CD14-positive monocyte (primary cell): ENCODE measurements at regions not wholly inside any gene's neighbourhood (a gene's known extent, or its start where the extent isn't known, plus 50 kb on each side); places are given as distances from the start of the nearest gene placed in this dataset.

Experiments used
- DNase-seq, 3 donors: peaks; one replicate each; pipeline ENCODE4 v3.0.0-alpha.2; 2011 to 2022
- H2AFZ ChIP-seq: 2 replicates; pipeline ENCODE4 v1.6.0; 2012; ENCODE audit warnings: mild to moderate bottlenecking, low read depth, low read length, inconsistent platforms; ENCODE audit not compliant: insufficient read depth, poor library complexity, severe bottlenecking
- H3K27ac ChIP-seq, 2 donors: 1 replicate in 1 of 2; 2 replicates in 1 of 2; pipeline ENCODE4 v1.5.1; 2012 to 2013; ENCODE audit warnings: low read length in 2 of 2, control low read depth in 1 of 2, inconsistent platforms in 1 of 2, low read depth in 1 of 2, mild to moderate bottlenecking in 1 of 2
- H3K27me3 ChIP-seq, 2 donors: one replicate each; pipeline versions ENCODE4 v1.6.0 to v1.6.1; 2011 to 2013; ENCODE audit warnings: low read length in 2 of 2; ENCODE audit not compliant: control insufficient read depth in 2 of 2, insufficient read depth in 2 of 2
- H3K36me3 ChIP-seq, 2 donors: replicated peaks in 1 of 2; 1 replicate in 1 of 2; 2 replicates in 1 of 2; pipeline versions ENCODE4 v1.5.1 to v1.6.1; 2012 to 2013; ENCODE audit warnings: low read length in 2 of 2, control low read depth in 1 of 2, inconsistent platforms in 1 of 2, mild to moderate bottlenecking in 1 of 2; ENCODE audit not compliant: insufficient read depth in 2 of 2, control insufficient read depth in 1 of 2
- H3K4me1 ChIP-seq, 2 donors: 1 replicate in 1 of 2; 2 replicates in 1 of 2; pipeline versions ENCODE4 v1.5.1 to v1.6.1; 2012 to 2013; ENCODE audit warnings: low read length in 2 of 2, control low read depth in 1 of 2, inconsistent platforms in 1 of 2, mild to moderate bottlenecking in 1 of 2, moderate library complexity in 1 of 2; ENCODE audit not compliant: insufficient read depth in 2 of 2, control insufficient read depth in 1 of 2
- H3K4me2 ChIP-seq: replicated peaks from 2 replicates; pipeline ENCODE3; 2012; ENCODE audit warnings: low read length, moderate library complexity, mild to moderate bottlenecking; ENCODE audit not compliant: poor library complexity, severe bottlenecking; ENCODE audit errors: extremely low read depth
- H3K4me3 ChIP-seq, 3 experiments: fragments of 200-600 bp in 1 of 3; sonication (generic) in 1 of 3; replicated peaks in 1 of 3; 1 replicate in 2 of 3; 2 replicates in 1 of 3; pipeline ENCODE4 v1.5.1; 2011 to 2013; ENCODE audit warnings: low read length in 3 of 3, mild to moderate bottlenecking in 3 of 3, control low read depth in 2 of 3, low read depth in 2 of 3, inconsistent platforms in 1 of 3, moderate library complexity in 1 of 3
- H3K79me2 ChIP-seq: 2 replicates; pipeline ENCODE4 v1.6.0; 2012; ENCODE audit warnings: mild to moderate bottlenecking, control low read depth, inconsistent platforms, low read length, moderate library complexity; ENCODE audit not compliant: insufficient read depth
- H3K9ac ChIP-seq: 2 replicates; pipeline ENCODE4 v1.6.0; 2017; ENCODE audit warnings: low read length, mild to moderate bottlenecking; ENCODE audit not compliant: insufficient read depth, poor library complexity, severe bottlenecking
- H3K9me3 ChIP-seq, 2 donors: replicated peaks in 1 of 2; 1 replicate in 1 of 2; 2 replicates in 1 of 2; pipeline versions ENCODE4 v1.5.1 to v1.6.1; 2012 to 2013; ENCODE audit warnings: low read length in 2 of 2, control low read depth in 1 of 2; ENCODE audit not compliant: control insufficient read depth in 1 of 2, insufficient read depth in 1 of 2
- H4K20me1 ChIP-seq: 2 replicates; pipeline ENCODE4 v1.6.0; 2012; ENCODE audit warnings: mild to moderate bottlenecking, low read length, control low read depth, moderate library complexity; ENCODE audit not compliant: insufficient read depth
- H3K27ac Mint-ChIP-seq, 7 donors: one replicate each; pipeline ENCODE4 v1.8.0; 2020; ENCODE audit warnings: mild to moderate bottlenecking in 7 of 7, mixed read lengths in 7 of 7, moderate library complexity in 6 of 7, inconsistent platforms in 2 of 7
- H3K27me3 Mint-ChIP-seq, 3 donors: one replicate each; pipeline ENCODE4 v1.8.0; 2021 to 2022; ENCODE audit warnings: low read depth in 3 of 3, mild to moderate bottlenecking in 3 of 3, mixed read lengths in 3 of 3, moderate library complexity in 3 of 3, inconsistent platforms in 1 of 3
- H3K36me3 Mint-ChIP-seq, 2 donors: one replicate each; pipeline ENCODE4 v1.8.0; 2020; ENCODE audit warnings: mixed read lengths in 2 of 2, inconsistent platforms in 1 of 2, mild to moderate bottlenecking in 1 of 2
- H3K4me1 Mint-ChIP-seq: one replicate; pipeline ENCODE4 v1.8.0; 2020; ENCODE audit warnings: mild to moderate bottlenecking, mixed read lengths
- H3K4me3 Mint-ChIP-seq, 2 donors: one replicate each; pipeline ENCODE4 v1.8.0; 2020; ENCODE audit warnings: mild to moderate bottlenecking in 2 of 2, mixed read lengths in 2 of 2, moderate library complexity in 1 of 2
- H3K9me3 Mint-ChIP-seq, 7 donors: one replicate each; pipeline ENCODE4 v1.8.0; 2020 to 2022; ENCODE audit warnings: mixed read lengths in 7 of 7, mild to moderate bottlenecking in 6 of 7, moderate library complexity in 6 of 7, inconsistent platforms in 2 of 7
- WGBS: methylation state at CpG from one replicate; pipeline ENCODE4 v1.1.5; 2013; ENCODE audit warnings: missing lambda C conversion rate; ENCODE audit not compliant: insufficient coverage; 5-methylcytosine and 5-hydroxymethylcytosine counted together
- intact Hi-C, 2 donors: fragments of 100-400 bp; cut with micrococcal nuclease; formaldehyde crosslinking; loops; one replicate each; pipeline versions ENCODE4 v1.15.0 to v1.15.1; 2023
- TF ChIP-seq, protein P1 (sequence below): fragments of 200-600 bp; IDR thresholded peaks from one replicate; pipeline ENCODE4 v1.8.0; 2022; ENCODE audit warnings: antibody characterized with exemption, mild to moderate bottlenecking

DNA sequence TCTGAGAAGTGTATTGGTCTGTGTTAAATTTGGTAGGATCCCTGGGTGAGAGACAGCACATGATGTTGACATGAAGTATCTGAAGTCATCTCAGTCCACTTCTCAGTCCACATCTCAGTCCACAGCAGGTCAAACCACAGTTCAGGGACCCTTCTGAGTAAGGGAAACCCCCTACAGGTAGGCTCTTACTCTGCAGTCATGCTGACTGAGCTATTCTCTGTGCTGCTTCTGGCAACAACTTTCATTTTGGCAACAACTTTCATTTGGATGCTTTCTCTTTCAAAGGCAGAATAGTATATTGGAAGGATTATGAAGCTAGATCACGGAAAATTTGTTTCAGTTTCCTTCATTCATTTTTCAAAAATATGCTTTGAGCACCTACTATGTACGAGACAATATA is 178.2 kb upstream of the GOLIM4 start:
- H3K9me3 Mint-ChIP-seq, result peaks cover 0 to 10% (median 4%) of the 10 kb centered on the region in 7 donors
- no peak for DNase-seq
- no CpG with 5 or more reads among the region's 2 CpGs for WGBS
- no peaks in the 10 kb centered on the region for H3K4me1 ChIP-seq
- no peak overlapping the region for H3K27ac Mint-ChIP-seq
- no peaks in the 10 kb centered on the region for H3K27me3 Mint-ChIP-seq
- H3K9ac ChIP-seq, result no peak overlapping the region
- no peak overlapping the region for H3K4me2 ChIP-seq
- H3K27ac ChIP-seq, result no peak overlapping the region
- no peaks in the 10 kb centered on the region for H3K9me3 ChIP-seq
- H3K36me3 ChIP-seq, result no peaks in the 10 kb centered on the region
- H3K4me3 Mint-ChIP-seq, result no peak overlapping the region
- TF ChIP-seq, protein P1, sequence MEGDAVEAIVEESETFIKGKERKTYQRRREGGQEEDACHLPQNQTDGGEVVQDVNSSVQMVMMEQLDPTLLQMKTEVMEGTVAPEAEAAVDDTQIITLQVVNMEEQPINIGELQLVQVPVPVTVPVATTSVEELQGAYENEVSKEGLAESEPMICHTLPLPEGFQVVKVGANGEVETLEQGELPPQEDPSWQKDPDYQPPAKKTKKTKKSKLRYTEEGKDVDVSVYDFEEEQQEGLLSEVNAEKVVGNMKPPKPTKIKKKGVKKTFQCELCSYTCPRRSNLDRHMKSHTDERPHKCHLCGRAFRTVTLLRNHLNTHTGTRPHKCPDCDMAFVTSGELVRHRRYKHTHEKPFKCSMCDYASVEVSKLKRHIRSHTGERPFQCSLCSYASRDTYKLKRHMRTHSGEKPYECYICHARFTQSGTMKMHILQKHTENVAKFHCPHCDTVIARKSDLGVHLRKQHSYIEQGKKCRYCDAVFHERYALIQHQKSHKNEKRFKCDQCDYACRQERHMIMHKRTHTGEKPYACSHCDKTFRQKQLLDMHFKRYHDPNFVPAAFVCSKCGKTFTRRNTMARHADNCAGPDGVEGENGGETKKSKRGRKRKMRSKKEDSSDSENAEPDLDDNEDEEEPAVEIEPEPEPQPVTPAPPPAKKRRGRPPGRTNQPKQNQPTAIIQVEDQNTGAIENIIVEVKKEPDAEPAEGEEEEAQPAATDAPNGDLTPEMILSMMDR, result no peak
- H3K4me1 Mint-ChIP-seq, result no peaks in the 10 kb centered on the region
- H3K79me2 ChIP-seq, result no peaks in the 10 kb centered on the region
- no peak overlapping the region for H2AFZ ChIP-seq
- H3K4me3 ChIP-seq, result no peak overlapping the region
- no peaks in the 10 kb centered on the region for H4K20me1 ChIP-seq
- H3K36me3 Mint-ChIP-seq, result no peaks in the 10 kb centered on the region
- H3K27me3 ChIP-seq, result no peaks in the 10 kb centered on the region
- intact Hi-C loops, result no loop called here

DNA sequence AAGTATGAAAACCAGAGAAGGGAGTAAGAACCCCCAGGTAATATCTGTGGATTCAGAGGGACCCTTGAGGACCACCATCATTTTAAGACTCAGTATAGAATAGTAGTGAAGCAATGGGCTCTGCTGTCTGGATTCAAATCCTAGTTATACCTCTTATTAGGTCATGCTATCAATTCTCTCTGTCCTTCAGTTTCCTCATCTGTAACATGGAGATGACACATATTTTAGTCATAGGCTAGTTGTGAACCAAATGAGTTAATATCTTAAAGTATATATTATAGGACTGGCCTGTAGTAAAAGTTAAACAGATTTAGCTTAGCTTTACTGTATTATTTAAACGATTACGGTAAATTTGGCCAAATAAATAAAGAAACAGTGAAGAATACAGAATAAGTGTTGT is 177.3 kb upstream of the GOLIM4 start:
- intact Hi-C loops, result no loop called here
- H3K4me1 ChIP-seq, result no peaks in the 10 kb centered on the region
- Mint-ChIP-seq H3K9me3 (peaks cover 0 to 10% (median 4%) of the 10 kb centered on the region in 7 donors), H3K36me3 (no peaks in the 10 kb centered on the region), H3K27me3 (no peaks in the 10 kb centered on the region), H3K4me3 (no peak overlapping the region), H3K27ac (no peak overlapping the region), H3K4me1 (no peaks in the 10 kb centered on the region)
- H3K27me3 ChIP-seq, result no peaks in the 10 kb centered on the region
- no peak for DNase-seq
- TF ChIP-seq, protein P1, result no peak
- H3K9me3 ChIP-seq, result no peaks in the 10 kb centered on the region
- no peaks in the 10 kb centered on the region for H3K36me3 ChIP-seq
- H3K79me2 ChIP-seq, result no peaks in the 10 kb centered on the region
- H3K4me3 ChIP-seq, result no peak overlapping the region
- H2AFZ ChIP-seq, result no peak overlapping the region
- H3K4me2 ChIP-seq, result no peak overlapping the region
- H4K20me1 ChIP-seq, result no peaks in the 10 kb centered on the region
- H3K27ac ChIP-seq, result no peak overlapping the region
- no peak overlapping the region for H3K9ac ChIP-seq
- WGBS, result 100% methylated on average over 2 of the region's 2 CpGs
